Peyer's patch (tissue), 4 donors: ENCODE measurements at regions not wholly inside any gene's neighbourhood (a gene's known extent, or its start where the extent isn't known, plus 50 kb on each side); places are given as distances from the start of the nearest gene placed in this dataset.

Experiments
- CTCF ChIP-seq, 6 experiments: fragments of 450-650 bp in 4 of 6; fragments of 200-600 bp in 2 of 6; sonication (generic) in 1 of 6; IDR thresholded peaks; one replicate each; pipeline ENCODE4 v1.5.1; 2017 to 2019; ENCODE audit warnings: antibody characterized with exemption in 6 of 6, mild to moderate bottlenecking in 3 of 6, moderate library complexity in 1 of 6
- POLR2A ChIP-seq, 2 donors: fragments of 450-650 bp; IDR thresholded peaks; one replicate each; pipeline ENCODE4 v1.5.1; 2017; ENCODE audit warnings: antibody characterized with exemption in 2 of 2, mild to moderate bottlenecking in 2 of 2, moderate library complexity in 2 of 2

DNA sequence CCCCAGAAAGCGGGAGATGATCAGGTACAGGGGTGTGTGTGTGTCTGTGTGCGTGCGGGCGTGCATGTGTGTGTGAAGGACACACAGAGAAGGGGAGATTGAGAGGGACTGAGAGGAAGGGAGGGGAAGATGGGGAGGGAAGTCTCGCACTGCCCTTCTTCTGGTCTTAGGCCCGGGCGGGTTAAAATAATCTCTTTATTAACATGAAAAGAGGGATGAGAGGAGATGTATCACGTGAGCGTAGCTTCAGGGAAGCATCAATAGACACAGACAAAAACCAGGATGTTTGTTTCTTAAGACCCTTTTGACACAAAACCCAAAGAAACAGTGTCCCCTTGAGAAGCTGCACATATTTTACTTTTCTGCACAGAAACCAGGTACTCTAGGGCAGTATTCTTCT is 347.3 kb downstream of the BRD1 start:
- TF ChIP-seq CTCF (IDR thresholded peaks at IDR 0.05) (no peak), POLR2A (IDR thresholded peaks at IDR 0.05) (no peak)
